H9 (cell line): ENCODE measurements at regions not wholly inside any gene's neighbourhood (a gene's known extent, or its start where the extent isn't known, plus 50 kb on each side); places are given as distances from the start of the nearest gene placed in this dataset.

Experiments
- DNase-seq: peaks from one replicate; pipeline ENCODE4 v3.0.0-alpha.2; 2017
- H2AFZ ChIP-seq: one replicate; pipeline ENCODE4 v1.6.1; 2013; ENCODE audit warnings: mild to moderate bottlenecking, low read length, control low read depth, moderate library complexity
- H2AK5ac ChIP-seq: 2 replicates; pipeline ENCODE4 v1.6.1; 2013; ENCODE audit warnings: low read length, control low read depth, mixed read lengths; ENCODE audit not compliant: insufficient read length
- H2BK120ac ChIP-seq: one replicate; pipeline ENCODE4 v1.6.1; 2013; ENCODE audit warnings: low read depth, mild to moderate bottlenecking, low read length, control low read depth, inconsistent platforms; ENCODE audit not compliant: poor library complexity, severe bottlenecking
- H2BK12ac ChIP-seq: 2 replicates; pipeline ENCODE4 v1.6.1; 2013; ENCODE audit warnings: low read length, control low read depth, mixed read lengths, low read depth; ENCODE audit not compliant: insufficient read length
- H2BK15ac ChIP-seq: 2 replicates; pipeline ENCODE4 v1.6.1; 2013; ENCODE audit warnings: low read depth, low read length, control low read depth
- H2BK20ac ChIP-seq: one replicate; pipeline ENCODE4 v1.6.1; 2013; ENCODE audit warnings: low read depth, mild to moderate bottlenecking, low read length, control low read depth, inconsistent platforms; ENCODE audit not compliant: poor library complexity, severe bottlenecking
- H2BK5ac ChIP-seq: 2 replicates; pipeline ENCODE4 v1.6.1; 2013; ENCODE audit warnings: low read length, control low read depth, mixed read lengths; ENCODE audit not compliant: insufficient read length
- H3K14ac ChIP-seq: 2 replicates; pipeline ENCODE4 v1.6.1; 2013; ENCODE audit warnings: low read length, control low read depth; ENCODE audit not compliant: insufficient read depth
- H3K18ac ChIP-seq: 2 replicates; pipeline ENCODE4 v1.6.1; 2013; ENCODE audit warnings: low read depth, mild to moderate bottlenecking, mixed read lengths, low read length, control low read depth; ENCODE audit not compliant: insufficient read length
- H3K23ac ChIP-seq: 2 replicates; pipeline ENCODE4 v1.6.1; 2013; ENCODE audit warnings: low read length, control low read depth, mixed read lengths, low read depth; ENCODE audit not compliant: insufficient read length
- H3K23me2 ChIP-seq: 2 replicates; pipeline ENCODE4 v1.6.1; 2013; ENCODE audit warnings: low read depth, mild to moderate bottlenecking, mixed read lengths, low read length, control low read depth; ENCODE audit not compliant: insufficient read length, poor library complexity, severe bottlenecking
- H3K27ac ChIP-seq: 2 replicates; pipeline ENCODE4 v1.5.1; 2013; ENCODE audit warnings: low read length, control low read depth, mixed read lengths, low read depth; ENCODE audit not compliant: insufficient read length
- H3K27me3 ChIP-seq: 2 replicates; pipeline ENCODE4 v1.6.1; 2013; ENCODE audit warnings: low read length, control low read depth, inconsistent platforms; ENCODE audit not compliant: insufficient read depth
- H3K4ac ChIP-seq: 2 replicates; pipeline ENCODE4 v1.6.1; 2013; ENCODE audit warnings: low read depth, mild to moderate bottlenecking, control low read depth, inconsistent platforms, low read length, moderate library complexity
- H3K4me1 ChIP-seq: 2 replicates; pipeline ENCODE4 v1.6.1; 2013; ENCODE audit warnings: low read length, control low read depth, inconsistent platforms; ENCODE audit not compliant: insufficient read depth
- H3K4me2 ChIP-seq: 2 replicates; pipeline ENCODE4 v1.6.1; 2013; ENCODE audit warnings: low read length, control low read depth, mixed read lengths; ENCODE audit not compliant: insufficient read length, insufficient read depth
- H3K56ac ChIP-seq: 2 replicates; pipeline ENCODE4 v1.6.1; 2013; ENCODE audit warnings: low read depth, mild to moderate bottlenecking, mixed read lengths, low read length, control low read depth; ENCODE audit not compliant: insufficient read length
- H3K79me1 ChIP-seq: 2 replicates; pipeline ENCODE4 v1.6.1; 2013; ENCODE audit warnings: low read depth, mild to moderate bottlenecking, moderate library complexity, low read length, control low read depth, inconsistent platforms; ENCODE audit not compliant: insufficient read depth, poor library complexity, severe bottlenecking
- H3K79me2 ChIP-seq: 2 replicates; pipeline ENCODE4 v1.6.1; 2013; ENCODE audit warnings: low read length, control low read depth, inconsistent platforms; ENCODE audit not compliant: insufficient read depth
- H3K9ac ChIP-seq: 2 replicates; pipeline ENCODE4 v1.6.1; 2013; ENCODE audit warnings: low read length, control low read depth, mixed read lengths; ENCODE audit not compliant: insufficient read length; ENCODE audit errors: extremely low read depth
- H3K9me3 ChIP-seq: one replicate; pipeline ENCODE4 v1.6.1; 2013; ENCODE audit warnings: low read depth, low read length, inconsistent platforms; ENCODE audit not compliant: control insufficient read depth
- H3T11ph ChIP-seq: one replicate; pipeline ENCODE4 v1.6.1; 2013; ENCODE audit warnings: mild to moderate bottlenecking, low read length, control low read depth, inconsistent platforms
- H4K20me1 ChIP-seq: one replicate; pipeline ENCODE4 v1.6.1; 2013; ENCODE audit not compliant: control insufficient read depth, insufficient read length, insufficient read depth
- H4K5ac ChIP-seq: 2 replicates; pipeline ENCODE4 v1.6.1; 2013; ENCODE audit warnings: low read depth, mild to moderate bottlenecking, mixed read lengths, low read length, control low read depth; ENCODE audit not compliant: insufficient read length
- H4K8ac ChIP-seq: replicated peaks from 2 replicates; pipeline ENCODE4 v1.6.1; 2013; ENCODE audit warnings: low read length, control low read depth, mixed read lengths, low read depth; ENCODE audit not compliant: insufficient read length
- H4K91ac ChIP-seq: 2 replicates; pipeline ENCODE4 v1.6.1; 2013; ENCODE audit warnings: low read depth, mild to moderate bottlenecking, moderate library complexity, mixed read lengths, low read length, control low read depth; ENCODE audit not compliant: insufficient read length
- H3K27ac Mint-ChIP-seq, 3 experiments: 2 replicates in 2 of 3; 3 replicates in 1 of 3; pipeline ENCODE4 v1.8.0; 2020 to 2021; ENCODE audit warnings: mixed read lengths in 3 of 3, mild to moderate bottlenecking in 1 of 3, moderate library complexity in 1 of 3
- H3K27me3 Mint-ChIP-seq: 2 replicates; pipeline ENCODE4 v1.8.0; 2021; ENCODE audit warnings: low read depth, mild to moderate bottlenecking, moderate library complexity, mixed read lengths
- H3K36me3 Mint-ChIP-seq, 3 experiments: 2 replicates in 2 of 3; 3 replicates in 1 of 3; pipeline ENCODE4 v1.8.0; 2020 to 2021; ENCODE audit warnings: low read depth in 3 of 3, mixed read lengths in 3 of 3; ENCODE audit not compliant: insufficient read depth in 1 of 3
- H3K4me1 Mint-ChIP-seq, 2 experiments: 2 replicates each; pipeline ENCODE4 v1.8.0; 2020; ENCODE audit warnings: mixed read lengths in 2 of 2
- H3K4me3 Mint-ChIP-seq, 2 experiments: 2 replicates in 1 of 2; 3 replicates in 1 of 2; pipeline ENCODE4 v1.8.0; 2020 to 2021; ENCODE audit warnings: mild to moderate bottlenecking in 2 of 2, mixed read lengths in 2 of 2, moderate library complexity in 1 of 2
- H3K9me3 Mint-ChIP-seq, 2 experiments: 2 replicates in 1 of 2; 3 replicates in 1 of 2; pipeline ENCODE4 v1.8.0; 2020; ENCODE audit warnings: mild to moderate bottlenecking in 2 of 2, mixed read lengths in 2 of 2, moderate library complexity in 1 of 2
- WGBS: extraction: QIAGEN DNeasy Blood & Tissue Kit; methylation state at CpG from one replicate; pipeline ENCODE4 v1.1.7; 2013; ENCODE audit warnings: missing lambda C conversion rate, low lambda C conversion rate, mixed read lengths; ENCODE audit not compliant: insufficient read length; ENCODE audit errors: extremely low coverage; 5-methylcytosine and 5-hydroxymethylcytosine counted together
- TF ChIP-seq, protein P1 (sequence below): fragments of 200-600 bp; sonication (generic); conservative IDR thresholded peaks from 3 replicates; pipeline ENCODE4 v1.8.0; 2021; ENCODE audit warnings: antibody characterized with exemption, mild to moderate bottlenecking

DNA sequence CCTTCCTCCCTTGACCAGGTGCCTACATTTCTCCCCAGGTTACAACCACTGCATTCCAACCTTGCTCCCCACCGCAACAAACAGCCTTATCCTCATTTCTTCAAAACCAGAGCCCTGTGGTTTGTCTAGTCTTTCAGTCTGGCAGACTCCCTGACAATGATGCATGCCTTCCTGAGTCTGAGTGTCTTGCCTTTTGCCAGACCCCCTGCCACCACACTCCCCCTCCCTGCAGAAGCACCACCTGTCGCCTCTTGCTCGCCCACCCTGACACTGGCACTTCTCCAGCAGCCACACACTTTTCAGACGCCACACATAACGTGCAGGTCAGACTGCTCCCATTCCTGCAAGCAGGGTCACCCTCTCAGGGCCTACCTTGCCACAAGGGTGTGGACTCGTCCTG is 349.2 kb upstream of the NOCT start:
- TF ChIP-seq, protein P1, sequence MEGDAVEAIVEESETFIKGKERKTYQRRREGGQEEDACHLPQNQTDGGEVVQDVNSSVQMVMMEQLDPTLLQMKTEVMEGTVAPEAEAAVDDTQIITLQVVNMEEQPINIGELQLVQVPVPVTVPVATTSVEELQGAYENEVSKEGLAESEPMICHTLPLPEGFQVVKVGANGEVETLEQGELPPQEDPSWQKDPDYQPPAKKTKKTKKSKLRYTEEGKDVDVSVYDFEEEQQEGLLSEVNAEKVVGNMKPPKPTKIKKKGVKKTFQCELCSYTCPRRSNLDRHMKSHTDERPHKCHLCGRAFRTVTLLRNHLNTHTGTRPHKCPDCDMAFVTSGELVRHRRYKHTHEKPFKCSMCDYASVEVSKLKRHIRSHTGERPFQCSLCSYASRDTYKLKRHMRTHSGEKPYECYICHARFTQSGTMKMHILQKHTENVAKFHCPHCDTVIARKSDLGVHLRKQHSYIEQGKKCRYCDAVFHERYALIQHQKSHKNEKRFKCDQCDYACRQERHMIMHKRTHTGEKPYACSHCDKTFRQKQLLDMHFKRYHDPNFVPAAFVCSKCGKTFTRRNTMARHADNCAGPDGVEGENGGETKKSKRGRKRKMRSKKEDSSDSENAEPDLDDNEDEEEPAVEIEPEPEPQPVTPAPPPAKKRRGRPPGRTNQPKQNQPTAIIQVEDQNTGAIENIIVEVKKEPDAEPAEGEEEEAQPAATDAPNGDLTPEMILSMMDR: no peak
- no peak overlapping the region for H3K56ac ChIP-seq
- Mint-ChIP-seq H3K9me3 (no peaks in the 10 kb centered on the region), H3K27me3 (peaks cover under 1% of the 10 kb centered on the region), H3K4me3 (no peak overlapping the region; a peak in 1 of 5 replicates), H3K4me1 (peaks cover 5 to 11% of the 10 kb centered on the region in 2 experiments), H3K27ac (no peak overlapping the region), H3K36me3 (peaks cover 0 to 4% (median 0%) of the 10 kb centered on the region in 3 experiments; a peak in 3 of 7 replicates)
- H2AK5ac ChIP-seq: no peak overlapping the region
- no peak overlapping the region for H2BK12ac ChIP-seq
- no peaks in the 10 kb centered on the region for H4K20me1 ChIP-seq
- DNase-seq: no peak
- no peak overlapping the region for H2BK20ac ChIP-seq
- H3K79me2 ChIP-seq: no peaks in the 10 kb centered on the region
- H3K79me1 ChIP-seq: no peaks in the 10 kb centered on the region
- H3K23me2 ChIP-seq: no peaks in the 10 kb centered on the region
- no CpG with 5 or more reads among the region's 6 CpGs for WGBS
- H2AFZ ChIP-seq: no peak overlapping the region
- no peak overlapping the region for H3K9ac ChIP-seq
- H3K4ac ChIP-seq: no peak overlapping the region
- no peaks in the 10 kb centered on the region for H3K27me3 ChIP-seq
- no peak overlapping the region for H3K27ac ChIP-seq
- no peak overlapping the region for H4K5ac ChIP-seq
- H3K4me1 ChIP-seq: peaks cover 5% of the 10 kb centered on the region; the same call in 1 of the 2 replicates
- H3T11ph ChIP-seq: no peak overlapping the region
- no peak overlapping the region for H3K18ac ChIP-seq
- H4K8ac ChIP-seq: no peak overlapping the region
- H2BK5ac ChIP-seq: no peak overlapping the region
- H2BK15ac ChIP-seq: no peak overlapping the region
- H3K4me2 ChIP-seq: no peak overlapping the region
- no peak overlapping the region for H3K14ac ChIP-seq
- H4K91ac ChIP-seq: no peak overlapping the region
- no peak overlapping the region for H2BK120ac ChIP-seq
- H3K23ac ChIP-seq: no peak overlapping the region
- no peaks in the 10 kb centered on the region for H3K9me3 ChIP-seq
